Endodermal cell (in vitro differentiated cells): ENCODE measurements at regions not wholly inside any gene's neighbourhood (a gene's known extent, or its start where the extent isn't known, plus 50 kb on each side); places are given as distances from the start of the nearest gene placed in this dataset.

Experiments
- DNase-seq: peaks from one replicate; pipeline ENCODE4 v3.0.0-alpha.2; 2017
- H3K27ac ChIP-seq: 2 replicates; pipeline ENCODE4 v1.5.1; 2013; ENCODE audit warnings: mild to moderate bottlenecking, low read depth, low read length, moderate library complexity
- H3K27me3 ChIP-seq: 2 replicates; pipeline ENCODE4 v1.6.1; 2013; ENCODE audit warnings: mild to moderate bottlenecking, low read length, moderate library complexity; ENCODE audit not compliant: insufficient read depth, control insufficient read depth, poor library complexity, severe bottlenecking
- H3K36me3 ChIP-seq: 2 replicates; pipeline ENCODE4 v1.7.0; 2013; ENCODE audit warnings: mild to moderate bottlenecking, low read length, moderate library complexity; ENCODE audit not compliant: control insufficient read depth, insufficient read depth
- H3K4me1 ChIP-seq: one replicate; pipeline ENCODE4 v1.7.0; 2013; ENCODE audit warnings: low read length; ENCODE audit not compliant: control insufficient read depth, insufficient read depth
- H3K4me3 ChIP-seq: 2 replicates; pipeline ENCODE4 v1.5.1; 2013; ENCODE audit warnings: mild to moderate bottlenecking, low read length, moderate library complexity
- H3K9ac ChIP-seq: 2 replicates; pipeline ENCODE4 v1.6.1; 2013; ENCODE audit warnings: mild to moderate bottlenecking, low read length, moderate library complexity; ENCODE audit not compliant: poor library complexity, severe bottlenecking; ENCODE audit errors: extremely low read depth
- H3K9me3 ChIP-seq: 2 replicates; pipeline ENCODE4 v1.6.1; 2013; ENCODE audit warnings: mild to moderate bottlenecking, low read length, moderate library complexity; ENCODE audit not compliant: control insufficient read depth
- H3K27ac Mint-ChIP-seq: 2 replicates; pipeline ENCODE4 v1.8.0; 2020; ENCODE audit warnings: mixed read lengths
- H3K27me3 Mint-ChIP-seq: 2 replicates; pipeline ENCODE4 v1.8.0; 2021; ENCODE audit warnings: mild to moderate bottlenecking, mixed read lengths; ENCODE audit not compliant: insufficient read depth
- H3K36me3 Mint-ChIP-seq: 2 replicates; pipeline ENCODE4 v1.8.0; 2020; ENCODE audit warnings: low read depth, mixed read lengths
- H3K4me1 Mint-ChIP-seq: 2 replicates; pipeline ENCODE4 v1.8.0; 2020; ENCODE audit warnings: mixed read lengths
- H3K4me3 Mint-ChIP-seq: 2 replicates; pipeline ENCODE4 v1.8.0; 2020; ENCODE audit warnings: mild to moderate bottlenecking, moderate library complexity, mixed read lengths
- H3K9me3 Mint-ChIP-seq: 2 replicates; pipeline ENCODE4 v1.8.0; 2020; ENCODE audit warnings: mild to moderate bottlenecking, mixed read lengths
- WGBS, 2 experiments: methylation state at CpG; one replicate each; pipeline versions ENCODE4 v1.1.5 to v1.1.7; 2013; ENCODE audit warnings: missing lambda C conversion rate in 2 of 2, mixed read lengths in 1 of 2; ENCODE audit not compliant: insufficient coverage in 1 of 2, insufficient read length in 1 of 2; 5-methylcytosine and 5-hydroxymethylcytosine counted together
- TF ChIP-seq, protein P1 (sequence below): fragments of 200-600 bp; sonication (generic); conservative IDR thresholded peaks from 2 replicates; pipeline ENCODE4 v1.5.0; 2021; ENCODE audit warnings: antibody characterized with exemption, mild to moderate bottlenecking

DNA sequence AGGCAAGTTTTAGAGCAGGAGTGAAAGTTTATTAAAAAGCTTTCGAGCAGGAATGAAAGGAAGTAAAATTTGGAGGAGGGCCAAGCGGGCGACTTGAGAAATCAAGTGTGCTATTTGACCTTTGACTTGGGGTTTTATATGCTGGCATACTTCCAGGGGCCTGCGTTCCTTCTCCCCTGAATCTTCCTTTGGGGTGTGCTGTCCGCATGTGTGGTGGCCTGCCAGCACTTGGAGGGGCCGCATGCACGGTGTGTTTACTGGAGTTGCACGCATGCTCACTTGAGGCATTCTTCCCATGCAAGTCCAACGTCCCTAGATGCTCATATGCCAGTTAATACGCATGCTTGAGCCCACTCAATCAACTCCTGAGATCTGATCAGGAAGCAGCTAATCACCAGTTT lies 78.3 kb upstream of the MAP4K4 start:
- Mint-ChIP-seq H3K36me3 (no peaks in the 10 kb centered on the region), H3K27me3 (no peaks in the 10 kb centered on the region), H3K9me3 (no peaks in the 10 kb centered on the region), H3K27ac (no peak overlapping the region), H3K4me3 (no peak overlapping the region), H3K4me1 (peaks cover 12% of the 10 kb centered on the region)
- Histone ChIP-seq H3K27me3 (no peaks in the 10 kb centered on the region), H3K4me1 (no peaks in the 10 kb centered on the region), H3K4me3 (no peak overlapping the region), H3K9ac (no peak overlapping the region), H3K36me3 (no peaks in the 10 kb centered on the region), H3K9me3 (no peaks in the 10 kb centered on the region), H3K27ac (no peak overlapping the region)
- 89 to 93% methylated on average over 10 of the region's 10 CpGs for WGBS, 2 experiments
- TF ChIP-seq, protein P1, sequence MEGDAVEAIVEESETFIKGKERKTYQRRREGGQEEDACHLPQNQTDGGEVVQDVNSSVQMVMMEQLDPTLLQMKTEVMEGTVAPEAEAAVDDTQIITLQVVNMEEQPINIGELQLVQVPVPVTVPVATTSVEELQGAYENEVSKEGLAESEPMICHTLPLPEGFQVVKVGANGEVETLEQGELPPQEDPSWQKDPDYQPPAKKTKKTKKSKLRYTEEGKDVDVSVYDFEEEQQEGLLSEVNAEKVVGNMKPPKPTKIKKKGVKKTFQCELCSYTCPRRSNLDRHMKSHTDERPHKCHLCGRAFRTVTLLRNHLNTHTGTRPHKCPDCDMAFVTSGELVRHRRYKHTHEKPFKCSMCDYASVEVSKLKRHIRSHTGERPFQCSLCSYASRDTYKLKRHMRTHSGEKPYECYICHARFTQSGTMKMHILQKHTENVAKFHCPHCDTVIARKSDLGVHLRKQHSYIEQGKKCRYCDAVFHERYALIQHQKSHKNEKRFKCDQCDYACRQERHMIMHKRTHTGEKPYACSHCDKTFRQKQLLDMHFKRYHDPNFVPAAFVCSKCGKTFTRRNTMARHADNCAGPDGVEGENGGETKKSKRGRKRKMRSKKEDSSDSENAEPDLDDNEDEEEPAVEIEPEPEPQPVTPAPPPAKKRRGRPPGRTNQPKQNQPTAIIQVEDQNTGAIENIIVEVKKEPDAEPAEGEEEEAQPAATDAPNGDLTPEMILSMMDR = no peak
- no peak for DNase-seq

DNA sequence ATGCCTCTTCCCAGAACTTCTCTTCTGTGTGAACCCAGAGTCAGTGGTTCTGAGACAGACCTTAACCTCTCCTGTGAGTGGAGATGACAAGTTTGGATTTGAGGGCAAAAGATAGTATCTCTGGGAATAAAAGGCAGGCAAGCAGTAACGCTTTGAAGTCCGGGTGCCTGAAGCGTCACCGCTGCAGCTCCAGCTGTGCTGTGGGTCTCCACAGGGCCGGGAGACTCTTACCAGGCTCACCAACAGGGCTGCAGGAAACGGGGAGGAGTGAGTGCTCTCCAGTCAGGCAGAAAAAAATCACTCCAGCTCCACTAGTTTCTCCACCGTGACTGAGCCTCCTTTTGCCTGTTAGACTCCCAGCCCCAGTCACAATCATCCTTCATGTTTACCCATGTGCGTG lies 79.7 kb upstream of the MAP4K4 start:
- Histone ChIP-seq H3K27ac (no peak overlapping the region), H3K36me3 (no peaks in the 10 kb centered on the region), H3K27me3 (no peaks in the 10 kb centered on the region), H3K9ac (no peak overlapping the region), H3K4me3 (no peak overlapping the region), H3K9me3 (no peaks in the 10 kb centered on the region), H3K4me1 (no peaks in the 10 kb centered on the region)
- Mint-ChIP-seq H3K4me1 (peaks cover 8% of the 10 kb centered on the region), H3K9me3 (no peaks in the 10 kb centered on the region), H3K4me3 (no peak overlapping the region), H3K27me3 (no peaks in the 10 kb centered on the region), H3K36me3 (no peaks in the 10 kb centered on the region), H3K27ac (no peak overlapping the region)
- WGBS, 2 experiments = 82% methylated on average over 6 to 8 of the region's 8 CpGs
- DNase-seq = no peak
- TF ChIP-seq, protein P1 = no peak

DNA sequence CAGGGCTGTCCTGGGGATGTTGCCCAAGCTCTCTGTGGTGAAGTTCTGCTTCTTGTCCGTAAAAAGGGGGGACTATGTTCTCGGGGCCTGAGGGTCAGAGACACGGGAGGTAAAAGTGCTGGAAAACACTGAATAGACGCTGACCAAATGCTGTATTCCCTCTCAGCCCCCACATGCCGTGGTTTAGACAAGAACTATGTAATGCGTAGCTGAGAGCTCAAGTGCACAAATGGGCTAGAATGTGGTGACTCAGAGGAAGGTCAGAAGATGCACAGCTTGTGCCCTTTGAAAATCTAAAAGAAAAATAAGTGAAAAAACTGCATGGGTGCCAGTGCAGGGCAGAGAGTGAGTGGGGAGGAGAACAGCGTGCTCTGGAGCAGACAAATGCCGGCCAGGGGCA lies 80.3 kb upstream of the MAP4K4 start:
- WGBS, 2 experiments = 78 to 84% methylated on average over 6 to 8 of the region's 8 CpGs
- TF ChIP-seq, protein P1 = no peak
- H3K27me3 ChIP-seq = no peaks in the 10 kb centered on the region
- H3K9me3 ChIP-seq = no peaks in the 10 kb centered on the region
- Mint-ChIP-seq H3K36me3 (no peaks in the 10 kb centered on the region), H3K27ac (no peak overlapping the region), H3K9me3 (no peaks in the 10 kb centered on the region), H3K4me3 (no peak overlapping the region), H3K27me3 (no peaks in the 10 kb centered on the region), H3K4me1 (peaks cover 4% of the 10 kb centered on the region)
- H3K27ac ChIP-seq = peak overlapping the region; percentile 24
- no peaks in the 10 kb centered on the region for H3K36me3 ChIP-seq
- no peaks in the 10 kb centered on the region for H3K4me1 ChIP-seq
- H3K9ac ChIP-seq = no peak overlapping the region
- DNase-seq = no peak
- no peak overlapping the region for H3K4me3 ChIP-seq
